Activated CD8-positive, alpha-beta T cell treated with anti-CD3 and anti-CD28 coated beads, Interleukin-2, amount 10 ng/mL, durations not matched to agents 7 days and 5 days (primary cell): ENCODE measurements at regions not wholly inside any gene's neighbourhood (a gene's known extent, or its start where the extent isn't known, plus 50 kb on each side); places are given as distances from the start of the nearest gene placed in this dataset.

ENCODE experiments used
- ATAC-seq: fragments of 150-1000 bp; cut with Tn5 transposase; one replicate; pipeline ENCODE4 v1.10.0; 2021; ENCODE audit warnings: moderate library complexity
- CTCF ChIA-PET: fragments of 350-600 bp; sonication (Branson Sonifier 250); formaldehyde crosslinking; loops from one replicate; lab custom pipeline; 2021; ENCODE audit warnings: antibody characterized with exemption; lab: Charles Lee
- POLR2A ChIA-PET: fragments of 350-600 bp; sonication (Branson Sonifier 250); formaldehyde crosslinking; loops from one replicate; lab custom pipeline; 2021; ENCODE audit warnings: antibody characterized with exemption; lab: Charles Lee
- DNase-seq: peaks from one replicate; pipeline ENCODE4 v3.0.0-alpha.2; 2020
- H3K27ac Mint-ChIP-seq: one replicate; pipeline ENCODE4 v1.8.0; 2021; ENCODE audit warnings: mild to moderate bottlenecking, mixed read lengths
- H3K27me3 Mint-ChIP-seq: one replicate; pipeline ENCODE4 v1.8.0; 2021; ENCODE audit warnings: low read depth, mixed read lengths
- H3K36me3 Mint-ChIP-seq: one replicate; pipeline ENCODE4 v1.8.0; 2021; ENCODE audit warnings: low read depth, mixed read lengths
- H3K4me1 Mint-ChIP-seq: one replicate; pipeline ENCODE4 v1.8.0; 2021; ENCODE audit warnings: low read depth, mixed read lengths
- H3K4me3 Mint-ChIP-seq: one replicate; pipeline ENCODE4 v1.8.0; 2021; ENCODE audit warnings: mild to moderate bottlenecking, mixed read lengths
- H3K9me3 Mint-ChIP-seq: one replicate; pipeline ENCODE4 v1.8.0; 2022; ENCODE audit warnings: mixed read lengths; ENCODE audit not compliant: insufficient read depth

- Mint-ChIP-seq H3K27me3 (no peaks in the 10 kb centered on the region), H3K36me3 (no peaks in the 10 kb centered on the region), H3K4me1 (no peaks in the 10 kb centered on the region), H3K4me3 (no peak overlapping the region), H3K27ac (no peak overlapping the region), H3K9me3 (no peaks in the 10 kb centered on the region)
- POLR2A ChIA-PET, result no interaction called here
- CTCF ChIA-PET, result no interaction called here
- DNase-seq, result no peak
- no peak for ATAC-seq
Measured at GRCh38 chr9:86766912-86767311, 180.4 kb downstream of the GAS1 start.

- ATAC-seq (no peak), DNase-seq (no peak)
- ChIA-PET CTCF (no interaction called here), POLR2A (no interaction called here)
- H3K9me3 Mint-ChIP-seq, result no peaks in the 10 kb centered on the region
- H3K36me3 Mint-ChIP-seq, result no peaks in the 10 kb centered on the region
- no peak overlapping the region for H3K4me3 Mint-ChIP-seq
- no peaks in the 10 kb centered on the region for H3K27me3 Mint-ChIP-seq
- H3K27ac Mint-ChIP-seq, result no peak overlapping the region
- no peaks in the 10 kb centered on the region for H3K4me1 Mint-ChIP-seq
Measured at GRCh38 chr9:86766511-86766910, 180.8 kb downstream of the GAS1 start.

GRCh38 chr9:86765746-86766430 lies 181.4 kb downstream of the GAS1 start:
- DNase-seq (no peak), ATAC-seq (no peak)
- Mint-ChIP-seq H3K27me3 (no peaks in the 10 kb centered on the region), H3K36me3 (no peaks in the 10 kb centered on the region), H3K4me3 (no peak overlapping the region), H3K27ac (no peak overlapping the region), H3K9me3 (no peaks in the 10 kb centered on the region), H3K4me1 (no peaks in the 10 kb centered on the region)
- POLR2A ChIA-PET, result no interaction called here
- CTCF ChIA-PET, result no interaction called here

- no peak overlapping the region for H3K27ac Mint-ChIP-seq
- ATAC-seq (no peak), DNase-seq (no peak)
- POLR2A ChIA-PET, result no interaction called here
- H3K4me3 Mint-ChIP-seq, result no peak overlapping the region
- no peaks in the 10 kb centered on the region for H3K27me3 Mint-ChIP-seq
- H3K36me3 Mint-ChIP-seq, result no peaks in the 10 kb centered on the region
- no peaks in the 10 kb centered on the region for H3K9me3 Mint-ChIP-seq
- CTCF ChIA-PET, result no interaction called here
- no peaks in the 10 kb centered on the region for H3K4me1 Mint-ChIP-seq
Measured at GRCh38 chr9:86764671-86765343, 182.5 kb downstream of the GAS1 start.

GRCh38 chr9:86764221-86764624 lies 183.1 kb downstream of the GAS1 start:
- no peak overlapping the region for H3K4me3 Mint-ChIP-seq
- ChIA-PET CTCF (no interaction called here), POLR2A (no interaction called here)
- no peaks in the 10 kb centered on the region for H3K4me1 Mint-ChIP-seq
- H3K36me3 Mint-ChIP-seq, result no peaks in the 10 kb centered on the region
- ATAC-seq (no peak), DNase-seq (no peak)
- no peaks in the 10 kb centered on the region for H3K9me3 Mint-ChIP-seq
- no peak overlapping the region for H3K27ac Mint-ChIP-seq
- H3K27me3 Mint-ChIP-seq, result no peaks in the 10 kb centered on the region

GRCh38 chr9:86763791-86764190 lies 183.5 kb downstream of the GAS1 start:
- Mint-ChIP-seq H3K27me3 (no peaks in the 10 kb centered on the region), H3K4me1 (no peaks in the 10 kb centered on the region), H3K27ac (no peak overlapping the region), H3K36me3 (no peaks in the 10 kb centered on the region), H3K9me3 (no peaks in the 10 kb centered on the region), H3K4me3 (no peak overlapping the region)
- ATAC-seq, result no peak
- ChIA-PET CTCF (no interaction called here), POLR2A (no interaction called here)
- no peak for DNase-seq

- H3K27ac Mint-ChIP-seq, result no peak overlapping the region
- CTCF ChIA-PET, result no interaction called here
Measured at GRCh38 chr9:86757382-86757720, 190.0 kb downstream of the GAS1 start.

GRCh38 chr9:86756576-86757381 lies 190.5 kb downstream of the GAS1 start:
- DNase-seq, result no peak
- Mint-ChIP-seq H3K9me3 (no peaks in the 10 kb centered on the region), H3K36me3 (no peaks in the 10 kb centered on the region), H3K4me3 (no peak overlapping the region), H3K4me1 (no peaks in the 10 kb centered on the region), H3K27ac (no peak overlapping the region), H3K27me3 (no peaks in the 10 kb centered on the region)
- POLR2A ChIA-PET, result no interaction called here
- CTCF ChIA-PET, result no interaction called here
- ATAC-seq, result no peak

More at GRCh38 chr9:86757382-86757720, 190.0 kb downstream of the GAS1 start:
- no peaks in the 10 kb centered on the region for H3K9me3 Mint-ChIP-seq
- POLR2A ChIA-PET, result no interaction called here
- H3K27me3 Mint-ChIP-seq, result no peaks in the 10 kb centered on the region
- no peak overlapping the region for H3K4me3 Mint-ChIP-seq
- ATAC-seq (no peak), DNase-seq (no peak)
- H3K36me3 Mint-ChIP-seq, result no peaks in the 10 kb centered on the region
- no peaks in the 10 kb centered on the region for H3K4me1 Mint-ChIP-seq

- H3K4me3 Mint-ChIP-seq, result no peak overlapping the region
- H3K36me3 Mint-ChIP-seq, result no peaks in the 10 kb centered on the region
- no peaks in the 10 kb centered on the region for H3K9me3 Mint-ChIP-seq
- ChIA-PET POLR2A (no interaction called here), CTCF (no interaction called here)
- H3K27ac Mint-ChIP-seq, result no peak overlapping the region
- no peaks in the 10 kb centered on the region for H3K27me3 Mint-ChIP-seq
- ATAC-seq (no peak), DNase-seq (no peak)
- no peaks in the 10 kb centered on the region for H3K4me1 Mint-ChIP-seq
Measured at GRCh38 chr9:86755561-86755941, 191.8 kb downstream of the GAS1 start.

- Mint-ChIP-seq H3K9me3 (no peaks in the 10 kb centered on the region), H3K27ac (no peak overlapping the region), H3K4me3 (no peak overlapping the region), H3K27me3 (no peaks in the 10 kb centered on the region), H3K4me1 (no peaks in the 10 kb centered on the region), H3K36me3 (no peaks in the 10 kb centered on the region)
- DNase-seq (no peak), ATAC-seq (no peak)
- POLR2A ChIA-PET, result no interaction called here
- CTCF ChIA-PET, result no interaction called here
Measured at GRCh38 chr9:86754581-86755560, 192.4 kb downstream of the GAS1 start.

- H3K4me1 Mint-ChIP-seq, result no peaks in the 10 kb centered on the region
- CTCF ChIA-PET, result no interaction called here
- H3K27ac Mint-ChIP-seq, result no peak overlapping the region
- no peak overlapping the region for H3K4me3 Mint-ChIP-seq
- DNase-seq (no peak), ATAC-seq (no peak)
- H3K9me3 Mint-ChIP-seq, result no peaks in the 10 kb centered on the region
- POLR2A ChIA-PET, result no interaction called here
- no peaks in the 10 kb centered on the region for H3K36me3 Mint-ChIP-seq
- H3K27me3 Mint-ChIP-seq, result peaks cover 1% of the 10 kb centered on the region
Measured at GRCh38 chr9:86753836-86754235, 193.5 kb downstream of the GAS1 start.
